H1 (cell line): ENCODE measurements at regions not wholly inside any gene's neighbourhood (a gene's known extent, or its start where the extent isn't known, plus 50 kb on each side); places are given as distances from the start of the nearest gene placed in this dataset.

Experiments used
- CTCF ChIA-PET: fragments of 300-600 bp; sonication (Branson Sonifier 250); formaldehyde crosslinking; loops from one replicate; lab custom pipeline; 2021; ENCODE audit not compliant: partially characterized antibody; lab: Charles Lee
- POLR2A ChIA-PET: fragments of 300-600 bp; sonication (Branson Sonifier 250); formaldehyde crosslinking; loops from one replicate; lab custom pipeline; 2021; ENCODE audit warnings: inconsistent platforms; ENCODE audit not compliant: partially characterized antibody; lab: Charles Lee
- DNase-seq, 2 experiments: peaks; one replicate each; pipeline versions ENCODE4 v3.0.0 to v3.0.0-alpha.2; 2010 to 2022; ENCODE audit warnings: low spot score in 2 of 2, low read depth in 1 of 2, mixed read lengths in 1 of 2
- FAIRE-seq: peaks from 2 replicates; lab custom pipeline; 2011; peaks lifted over from hg19 to GRCh38; lab: Jason Lieb, UNC
- H2AFZ ChIP-seq: 2 replicates; pipeline ENCODE4 v1.8.1; 2012; ENCODE audit warnings: low read length, inconsistent platforms
- H2AK5ac ChIP-seq: 2 replicates; pipeline ENCODE4 v1.6.1; 2013; ENCODE audit warnings: low read depth, low read length
- H2BK120ac ChIP-seq: replicated peaks from 2 replicates; pipeline ENCODE3; 2013; ENCODE audit warnings: low read depth, low read length, inconsistent platforms
- H2BK12ac ChIP-seq: 2 replicates; pipeline ENCODE4 v1.6.1; 2013; ENCODE audit warnings: low read depth, low read length
- H2BK15ac ChIP-seq: 2 replicates; pipeline ENCODE4 v1.6.1; 2013; ENCODE audit warnings: low read length
- H2BK20ac ChIP-seq: 2 replicates; pipeline ENCODE4 v1.6.1; 2013; ENCODE audit warnings: low read length
- H2BK5ac ChIP-seq: 2 replicates; pipeline ENCODE4 v1.6.1; 2013; ENCODE audit warnings: low read depth, low read length
- H3K14ac ChIP-seq: 2 replicates; pipeline ENCODE4 v1.6.1; 2013; ENCODE audit warnings: inconsistent platforms; ENCODE audit not compliant: insufficient read length
- H3K18ac ChIP-seq: 2 replicates; pipeline ENCODE4 v1.6.1; 2013; ENCODE audit warnings: low read length; ENCODE audit errors: extremely low read depth
- H3K23ac ChIP-seq: 2 replicates; pipeline ENCODE4 v1.6.1; 2013; ENCODE audit warnings: inconsistent platforms; ENCODE audit not compliant: insufficient read length
- H3K23me2 ChIP-seq: 2 replicates; pipeline ENCODE4 v1.6.1; 2013; ENCODE audit warnings: low read depth, low read length
- H3K27ac ChIP-seq: 2 replicates; pipeline ENCODE4 v1.6.1; 2011; ENCODE audit warnings: low read depth, low read length, inconsistent platforms
- H3K27me3 ChIP-seq, 4 experiments: replicated peaks in 1 of 4; 1 replicate in 1 of 4; 2 replicates in 3 of 4; pipeline versions ENCODE4 v1.6.1 to v1.8.1; 2011 to 2013; ENCODE audit warnings: low read length in 3 of 4, mild to moderate bottlenecking in 3 of 4, inconsistent platforms in 2 of 4, mixed read lengths in 2 of 4, moderate library complexity in 1 of 4; ENCODE audit not compliant: control insufficient read depth in 3 of 4, insufficient read depth in 3 of 4; ENCODE audit errors: extremely low read depth in 1 of 4
- H3K36me3 ChIP-seq, 4 experiments: 2 replicates each; pipeline versions ENCODE4 v1.6.1 to v1.8.1; 2011 to 2013; ENCODE audit warnings: mild to moderate bottlenecking in 4 of 4, low read length in 3 of 4, moderate library complexity in 2 of 4, control low read depth in 1 of 4, inconsistent platforms in 1 of 4; ENCODE audit not compliant: insufficient read depth in 4 of 4, control insufficient read depth in 2 of 4
- H3K4ac ChIP-seq: replicated peaks from 2 replicates; pipeline ENCODE3; 2013; ENCODE audit warnings: low read length, low read depth, mixed read lengths, inconsistent platforms; ENCODE audit not compliant: insufficient read length
- H3K4me1 ChIP-seq, 4 experiments: replicated peaks in 1 of 4; 1 replicate in 1 of 4; 2 replicates in 3 of 4; pipeline versions ENCODE4 v1.6.1 to v1.8.1; 2011 to 2013; ENCODE audit warnings: low read length in 3 of 4, inconsistent platforms in 2 of 4, mixed read lengths in 1 of 4; ENCODE audit not compliant: insufficient read depth in 4 of 4, control insufficient read depth in 3 of 4
- H3K4me2 ChIP-seq, 2 experiments: 2 replicates each; pipeline versions ENCODE4 v1.6.1 to v1.8.1; 2011 to 2013; ENCODE audit warnings: low read depth in 2 of 2, low read length in 2 of 2, control low read depth in 1 of 2, inconsistent platforms in 1 of 2, mild to moderate bottlenecking in 1 of 2; ENCODE audit not compliant: insufficient read depth in 1 of 2
- H3K4me3 ChIP-seq, 4 experiments: fragments of 200-600, 300-600 bp in 1 of 4; sonication (generic), shearing (Covaris generic), sonication (Bioruptor Twin) in 1 of 4; 2 replicates each; pipeline versions ENCODE4 v1.5.1 to v1.8.1; 2011 to 2016; ENCODE audit warnings: low read length in 4 of 4, low read depth in 3 of 4, control low read depth in 2 of 4, inconsistent platforms in 2 of 4, mild to moderate bottlenecking in 2 of 4, mixed read lengths in 1 of 4, moderate library complexity in 1 of 4; ENCODE audit not compliant: insufficient read depth in 2 of 4; ENCODE audit errors: extremely low read depth in 1 of 4
- H3K56ac ChIP-seq: replicated peaks from 2 replicates; pipeline ENCODE3; 2013; ENCODE audit warnings: low read depth, mild to moderate bottlenecking, mixed read lengths, low read length, inconsistent platforms; ENCODE audit not compliant: insufficient read length
- H3K79me1 ChIP-seq: 2 replicates; pipeline ENCODE4 v1.6.1; 2013; ENCODE audit warnings: low read depth, low read length, control low read depth
- H3K79me2 ChIP-seq, 2 experiments: 2 replicates each; pipeline versions ENCODE4 v1.6.1 to v1.8.1; 2012 to 2013; ENCODE audit warnings: low read length in 2 of 2, mild to moderate bottlenecking in 2 of 2, inconsistent platforms in 1 of 2; ENCODE audit not compliant: insufficient read depth in 2 of 2, control insufficient read depth in 1 of 2
- H3K9ac ChIP-seq, 4 experiments: replicated peaks in 1 of 4; 1 replicate in 1 of 4; 2 replicates in 3 of 4; pipeline versions ENCODE4 v1.6.1 to v1.8.1; 2011 to 2013; ENCODE audit warnings: low read depth in 3 of 4, low read length in 3 of 4, control low read depth in 2 of 4, mild to moderate bottlenecking in 2 of 4, moderate library complexity in 2 of 4, inconsistent platforms in 1 of 4; ENCODE audit errors: extremely low read depth in 1 of 4
- H3K9me3 ChIP-seq, 2 experiments: 2 replicates each; pipeline versions ENCODE4 v1.6.1 to v1.8.1; 2012 to 2013; ENCODE audit warnings: mild to moderate bottlenecking in 2 of 2, moderate library complexity in 2 of 2, control low read depth in 1 of 2, inconsistent platforms in 1 of 2, low read depth in 1 of 2, low read length in 1 of 2, mixed read lengths in 1 of 2; ENCODE audit not compliant: insufficient read depth in 2 of 2
- H4K20me1 ChIP-seq, 2 experiments: replicated peaks in 1 of 2; 2 replicates each; pipeline versions ENCODE3 to v1.8.1; 2011 to 2013; ENCODE audit warnings: inconsistent platforms in 2 of 2, low read length in 2 of 2, mild to moderate bottlenecking in 1 of 2; ENCODE audit not compliant: insufficient read depth in 2 of 2, control insufficient read depth in 1 of 2
- H4K5ac ChIP-seq: 2 replicates; pipeline ENCODE4 v1.6.1; 2013; ENCODE audit warnings: low read length, low read depth, mixed read lengths, inconsistent platforms; ENCODE audit not compliant: insufficient read length
- H4K8ac ChIP-seq: 2 replicates; pipeline ENCODE4 v1.8.0; 2013; ENCODE audit warnings: mild to moderate bottlenecking, moderate library complexity, low read length, inconsistent platforms; ENCODE audit not compliant: insufficient read depth; ENCODE audit errors: extremely low read depth
- H4K91ac ChIP-seq: replicated peaks from 2 replicates; pipeline ENCODE3; 2013; ENCODE audit warnings: low read length, mixed read lengths, inconsistent platforms; ENCODE audit not compliant: insufficient read length
- HDAC2 ChIP-seq, 2 experiments: fragments of 300-600 bp in 1 of 2; sonication (generic) in 1 of 2; IDR thresholded peaks; 2 replicates each; pipeline ENCODE4 v1.6.1; 2011 to 2012; ENCODE audit warnings: low read depth in 2 of 2, low read length in 2 of 2, mild to moderate bottlenecking in 2 of 2, moderate library complexity in 2 of 2, borderline replicate concordance in 1 of 2, inconsistent platforms in 1 of 2
- HDAC6 ChIP-seq: IDR thresholded peaks from one replicate; pipeline ENCODE4 v1.7.1; 2012; ENCODE audit warnings: low read depth, mild to moderate bottlenecking, inconsistent platforms, low read length, moderate library complexity
- RAD21 ChIP-seq, 2 experiments: IDR thresholded peaks in 1 of 2; conservative IDR thresholded peaks in 1 of 2; 2 replicates each; pipeline ENCODE4 v1.6.1; 2011; ENCODE audit warnings: low read depth in 2 of 2, low read length in 2 of 2, improper control_type of control experiment in 1 of 2, inconsistent platforms in 1 of 2, mild to moderate bottlenecking in 1 of 2, moderate library complexity in 1 of 2
- RFX5 ChIP-seq: IDR thresholded peaks from 2 replicates; pipeline ENCODE4 v1.6.1; 2011; ENCODE audit warnings: low read depth, low read length, improper control_type of control experiment, borderline replicate concordance
- SAP30 ChIP-seq: fragments of 300-600 bp; sonication (generic); IDR thresholded peaks from 2 replicates; pipeline ENCODE4 v1.7.1; 2012; ENCODE audit warnings: low read length, moderate library complexity, mild to moderate bottlenecking, inconsistent platforms; ENCODE audit not compliant: insufficient read depth, insufficient replicate concordance
- SUZ12 ChIP-seq: fragments of 200-600 bp; sonication (generic); IDR thresholded peaks from 2 replicates; pipeline ENCODE4 v1.6.1; 2012; ENCODE audit warnings: mild to moderate bottlenecking, inconsistent platforms, low read length, moderate library complexity, mixed read lengths
- ZNF274 ChIP-seq: IDR thresholded peaks from 2 replicates; pipeline ENCODE4 v1.7.0; 2012; ENCODE audit warnings: low read length, borderline replicate concordance; ENCODE audit errors: extremely low read depth
- WGBS, 2 experiments: shearing (Covaris generic) in 1 of 2; methylation state at CpG; one replicate each; pipeline versions ENCODE4 v1.1.6 to v1.1.7; 2013 to 2015; ENCODE audit warnings: low lambda C conversion rate in 2 of 2, mixed read lengths in 2 of 2, inconsistent platforms in 1 of 2, low coverage in 1 of 2, missing lambda C conversion rate in 1 of 2; ENCODE audit not compliant: insufficient replicate concordance in 2 of 2, insufficient coverage in 1 of 2, insufficient read length in 1 of 2; ENCODE audit errors: extremely low coverage in 1 of 2, missing lambda C conversion rate in 1 of 2; 5-methylcytosine and 5-hydroxymethylcytosine counted together
- TF ChIP-seq, protein P1 (sequence below): IDR thresholded peaks from 2 replicates; pipeline ENCODE4 v1.6.1; 2011; ENCODE audit warnings: low read length, improper control_type of control experiment
- TF ChIP-seq, protein P2 (sequence below), 3 experiments: IDR thresholded peaks; 1 replicate in 2 of 3; 2 replicates in 1 of 3; pipeline versions ENCODE4 v1.5.1 to v1.6.1; 2011; ENCODE audit warnings: low read length in 3 of 3, mild to moderate bottlenecking in 3 of 3, inconsistent platforms in 2 of 3, low read depth in 1 of 3, moderate library complexity in 1 of 3; ENCODE audit not compliant: insufficient read depth in 1 of 3; ENCODE audit errors: control extremely low read depth in 1 of 3

DNA sequence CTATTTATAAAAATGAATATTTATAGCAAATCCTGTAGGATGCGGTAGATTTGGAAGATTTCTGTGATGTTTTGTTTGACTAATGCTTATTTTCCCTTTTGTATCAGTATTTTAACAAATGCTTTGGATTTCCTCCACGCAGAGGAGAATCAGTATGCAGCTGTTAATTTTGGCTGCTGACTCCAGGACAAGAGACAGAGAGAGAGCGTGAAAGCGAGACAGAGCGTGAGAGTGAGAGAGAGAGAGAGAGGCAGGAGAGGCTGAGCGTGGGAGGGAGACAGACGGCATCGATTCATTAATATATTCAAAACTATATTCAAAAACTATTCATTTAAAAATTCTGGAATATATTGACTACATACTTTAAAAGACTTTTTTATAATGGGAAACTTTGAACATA, 62.5 kb downstream of the RRM2 start:
- Histone ChIP-seq H2BK12ac (no peak overlapping the region), H2AFZ (no peak overlapping the region), H3K27me3 (no peaks in the 10 kb centered on the region), H3K18ac (no peak overlapping the region), H3K4me3 (no peak overlapping the region), H3K23ac (no peak overlapping the region), H2BK120ac (no peak overlapping the region), H4K20me1 (no peaks in the 10 kb centered on the region), H3K9ac (no peak overlapping the region), H3K14ac (no peak overlapping the region), H3K56ac (no peak overlapping the region), H2BK5ac (no peak overlapping the region), H4K8ac (no peak overlapping the region), H2BK20ac (no peak overlapping the region), H2BK15ac (no peak overlapping the region), H3K36me3 (no peaks in the 10 kb centered on the region), H3K4me1 (no peaks in the 10 kb centered on the region), H3K4ac (no peak overlapping the region), H4K5ac (no peak overlapping the region), H3K79me2 (no peaks in the 10 kb centered on the region), H4K91ac (no peak overlapping the region), H3K79me1 (no peaks in the 10 kb centered on the region), H3K9me3 (0 out of 4 replicates have a peak, but pooled peaks cover 0 to 7% of the 10 kb centered on the region in 2 experiments), H2AK5ac (no peak overlapping the region), H3K4me2 (no peak overlapping the region), H3K23me2 (peaks cover 4% of the 10 kb centered on the region; the same call in 1 of the 2 replicates), H3K27ac (no peak overlapping the region)
- ChIA-PET CTCF (no interaction called here), POLR2A (no interaction called here)
- 93% methylated on average over 8 of the region's 8 CpGs; no CpG with 5 or more reads in 1 of the 2 experiments for WGBS, 2 experiments
- DNase-seq (no peak), FAIRE-seq (no peak)
- TF ChIP-seq SAP30 (no peak), HDAC2 (IDR thresholded peaks at IDR 0.05; ENCODE audit: borderline replicate concordance in 1 of 2, low read depth in 2 of 2, low read length in 2 of 2) (no peak), HDAC6 (no peak), SUZ12 (no peak), RFX5 (no peak), RAD21 (IDR thresholded peaks at IDR 0.05 in 1 of 2, conservative IDR thresholded peaks at IDR 0.05 in 1 of 2; ENCODE audit: low read depth in 2 of 2, low read length in 2 of 2) (no peak), ZNF274 (no peak)
- TF ChIP-seq, protein P1, sequence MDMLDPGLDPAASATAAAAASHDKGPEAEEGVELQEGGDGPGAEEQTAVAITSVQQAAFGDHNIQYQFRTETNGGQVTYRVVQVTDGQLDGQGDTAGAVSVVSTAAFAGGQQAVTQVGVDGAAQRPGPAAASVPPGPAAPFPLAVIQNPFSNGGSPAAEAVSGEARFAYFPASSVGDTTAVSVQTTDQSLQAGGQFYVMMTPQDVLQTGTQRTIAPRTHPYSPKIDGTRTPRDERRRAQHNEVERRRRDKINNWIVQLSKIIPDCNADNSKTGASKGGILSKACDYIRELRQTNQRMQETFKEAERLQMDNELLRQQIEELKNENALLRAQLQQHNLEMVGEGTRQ = no peak
- TF ChIP-seq, protein P2, sequence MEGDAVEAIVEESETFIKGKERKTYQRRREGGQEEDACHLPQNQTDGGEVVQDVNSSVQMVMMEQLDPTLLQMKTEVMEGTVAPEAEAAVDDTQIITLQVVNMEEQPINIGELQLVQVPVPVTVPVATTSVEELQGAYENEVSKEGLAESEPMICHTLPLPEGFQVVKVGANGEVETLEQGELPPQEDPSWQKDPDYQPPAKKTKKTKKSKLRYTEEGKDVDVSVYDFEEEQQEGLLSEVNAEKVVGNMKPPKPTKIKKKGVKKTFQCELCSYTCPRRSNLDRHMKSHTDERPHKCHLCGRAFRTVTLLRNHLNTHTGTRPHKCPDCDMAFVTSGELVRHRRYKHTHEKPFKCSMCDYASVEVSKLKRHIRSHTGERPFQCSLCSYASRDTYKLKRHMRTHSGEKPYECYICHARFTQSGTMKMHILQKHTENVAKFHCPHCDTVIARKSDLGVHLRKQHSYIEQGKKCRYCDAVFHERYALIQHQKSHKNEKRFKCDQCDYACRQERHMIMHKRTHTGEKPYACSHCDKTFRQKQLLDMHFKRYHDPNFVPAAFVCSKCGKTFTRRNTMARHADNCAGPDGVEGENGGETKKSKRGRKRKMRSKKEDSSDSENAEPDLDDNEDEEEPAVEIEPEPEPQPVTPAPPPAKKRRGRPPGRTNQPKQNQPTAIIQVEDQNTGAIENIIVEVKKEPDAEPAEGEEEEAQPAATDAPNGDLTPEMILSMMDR (IDR thresholded peaks at IDR 0.05; ENCODE audit: control extremely low read depth in 1 of 3, insufficient read depth in 1 of 3, low read depth in 1 of 3, low read length in 3 of 3) = no peak
